ENCODE measurements at regions not wholly inside any gene's neighbourhood (a gene's known extent, or its start where the extent isn't known, plus 50 kb on each side); places are given as distances from the start of the nearest gene placed in this dataset.

DNA sequence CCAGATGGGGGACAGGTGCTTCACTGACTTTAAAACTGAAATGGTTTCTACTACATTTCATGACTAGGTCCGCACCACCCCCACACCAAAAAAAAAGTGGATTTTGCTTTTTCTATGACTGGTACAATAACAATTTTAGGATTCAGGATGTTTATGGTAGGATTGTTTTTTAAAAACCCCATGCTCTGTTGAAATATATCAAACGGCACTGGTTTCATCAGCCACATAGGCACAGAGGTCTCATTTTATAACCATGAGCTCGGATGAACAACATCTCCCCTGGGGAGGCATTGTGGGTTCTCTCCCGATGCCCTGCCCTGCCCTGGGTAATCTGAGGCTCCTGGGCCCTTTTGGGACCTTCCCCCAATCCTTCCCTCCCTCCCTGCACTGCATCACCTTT, 202.7 kb upstream of the KBTBD8 start:
- no peak for FAIRE-seq
- no peak for DNase-seq (ENCODE audit: insufficient read length, low spot score)
- no peak for TF ChIP-seq POLR2A (IDR thresholded peaks at IDR 0.05; ENCODE audit: low read depth, low read length)

DNA sequence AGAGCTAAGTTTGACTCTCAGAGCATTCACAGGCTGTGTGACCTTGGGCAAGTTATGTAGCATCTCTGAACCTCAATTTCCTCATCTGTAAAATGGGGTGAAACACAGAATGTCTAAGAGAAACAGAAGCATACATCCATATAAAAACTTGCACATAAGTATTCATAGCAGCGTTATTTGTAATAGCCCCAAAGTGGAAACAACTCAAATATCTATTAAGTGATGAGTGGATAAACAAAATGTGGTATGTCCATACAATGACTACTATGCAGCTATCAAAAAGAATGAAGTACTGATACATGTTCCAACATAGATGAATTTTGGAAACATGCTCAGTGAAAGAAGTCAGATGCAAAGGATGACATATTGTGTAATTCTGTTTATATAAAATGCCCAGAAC, 201.8 kb upstream of the KBTBD8 start:
- TF ChIP-seq POLR2A (IDR thresholded peaks at IDR 0.05; ENCODE audit: low read depth, low read length) = no peak
- DNase-seq (ENCODE audit: insufficient read length, low spot score) (no peak), FAIRE-seq (no peak)

DNA sequence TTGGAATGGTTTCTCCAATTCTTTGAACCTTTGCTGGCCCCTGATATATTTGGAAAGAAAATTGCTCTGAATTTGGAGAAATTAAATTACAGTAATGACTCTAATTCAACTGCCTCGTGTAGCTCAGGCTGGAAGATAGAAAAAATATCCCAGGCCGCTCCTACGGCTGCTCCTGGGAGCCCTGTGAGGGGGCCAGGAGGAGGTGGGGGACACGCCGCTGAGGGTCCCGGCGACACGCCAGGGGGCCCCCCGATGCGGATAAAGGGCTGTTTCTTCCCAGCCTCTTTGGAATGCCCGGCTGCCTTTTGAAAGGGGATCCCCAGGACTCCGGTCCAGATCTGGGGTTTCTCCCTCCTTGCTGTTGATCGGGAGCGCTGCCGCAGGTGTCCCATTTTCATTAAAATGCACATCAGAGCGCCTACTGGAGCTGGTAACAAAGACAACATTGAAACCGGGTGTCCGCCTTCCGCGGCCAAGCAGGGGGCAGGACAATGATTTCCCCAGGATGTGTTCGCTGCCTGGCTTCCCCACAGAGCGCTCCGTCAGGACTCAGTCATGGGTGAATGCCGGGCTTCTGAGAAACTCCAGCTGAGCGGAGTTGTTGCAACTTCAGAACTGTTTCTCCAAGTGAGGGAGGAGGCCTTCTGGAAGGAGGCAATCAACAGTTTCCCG, 200.1 kb upstream of the KBTBD8 start:
- DNase-seq (ENCODE audit: insufficient read length, low spot score) = no peak
- no peak for FAIRE-seq
- no peak for TF ChIP-seq POLR2A (IDR thresholded peaks at IDR 0.05; ENCODE audit: low read depth, low read length)

DNA sequence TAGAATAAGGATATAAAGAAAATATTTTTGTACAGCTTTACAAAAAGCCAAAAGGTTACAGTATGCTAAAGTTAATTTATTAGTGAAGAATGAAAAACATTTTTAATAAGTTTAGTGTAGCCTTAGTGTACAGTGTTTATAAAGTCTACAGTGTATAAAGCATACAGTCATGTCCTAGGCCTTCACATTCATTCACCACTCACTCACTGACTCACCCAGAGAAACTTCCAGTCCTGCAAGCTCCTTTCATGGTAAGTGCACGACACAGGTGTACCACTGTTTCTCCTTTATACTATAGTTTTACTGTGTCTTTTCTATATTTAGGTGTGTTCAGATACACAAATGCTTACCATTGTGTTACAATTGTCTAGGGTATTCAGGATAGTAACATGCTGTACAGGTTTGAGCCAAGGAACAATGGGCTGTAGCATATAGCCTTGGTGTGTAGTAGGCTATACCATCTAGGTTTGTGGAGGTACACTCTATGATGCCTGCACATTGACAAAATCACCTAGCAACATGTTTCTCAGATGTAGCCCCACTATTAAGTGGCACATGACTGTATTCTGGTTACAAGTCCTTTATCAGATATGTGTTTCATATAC, 197.1 kb upstream of the KBTBD8 start:
- no peak for DNase-seq (ENCODE audit: insufficient read length, low spot score)
- TF ChIP-seq POLR2A (IDR thresholded peaks at IDR 0.05; ENCODE audit: low read depth, low read length) = no peak
- FAIRE-seq = no peak

DNA sequence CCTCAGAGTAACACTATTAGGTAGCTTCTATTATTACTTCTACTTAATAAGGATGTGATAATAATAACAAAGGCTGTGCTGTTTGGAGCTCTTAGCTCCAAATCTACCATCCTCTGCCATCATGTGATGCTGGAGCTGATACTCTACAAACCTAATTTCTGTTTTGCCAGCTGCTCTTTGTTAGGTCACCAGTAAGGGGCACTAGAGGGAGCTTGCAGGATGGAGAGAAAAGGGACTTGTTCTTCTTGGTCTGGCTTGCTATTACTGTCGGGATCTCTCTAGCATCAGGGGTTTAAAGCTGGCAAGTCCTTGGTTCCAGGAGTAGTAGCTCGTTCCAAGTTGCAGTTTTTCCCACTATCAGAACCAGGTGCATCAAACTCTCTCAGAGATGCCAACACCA, 194.9 kb upstream of the KBTBD8 start:
- FAIRE-seq = no peak
- no peak for TF ChIP-seq POLR2A (IDR thresholded peaks at IDR 0.05; ENCODE audit: low read depth, low read length)
- peak; percentile 7 for DNase-seq (ENCODE audit: insufficient read length, low spot score)

DNA sequence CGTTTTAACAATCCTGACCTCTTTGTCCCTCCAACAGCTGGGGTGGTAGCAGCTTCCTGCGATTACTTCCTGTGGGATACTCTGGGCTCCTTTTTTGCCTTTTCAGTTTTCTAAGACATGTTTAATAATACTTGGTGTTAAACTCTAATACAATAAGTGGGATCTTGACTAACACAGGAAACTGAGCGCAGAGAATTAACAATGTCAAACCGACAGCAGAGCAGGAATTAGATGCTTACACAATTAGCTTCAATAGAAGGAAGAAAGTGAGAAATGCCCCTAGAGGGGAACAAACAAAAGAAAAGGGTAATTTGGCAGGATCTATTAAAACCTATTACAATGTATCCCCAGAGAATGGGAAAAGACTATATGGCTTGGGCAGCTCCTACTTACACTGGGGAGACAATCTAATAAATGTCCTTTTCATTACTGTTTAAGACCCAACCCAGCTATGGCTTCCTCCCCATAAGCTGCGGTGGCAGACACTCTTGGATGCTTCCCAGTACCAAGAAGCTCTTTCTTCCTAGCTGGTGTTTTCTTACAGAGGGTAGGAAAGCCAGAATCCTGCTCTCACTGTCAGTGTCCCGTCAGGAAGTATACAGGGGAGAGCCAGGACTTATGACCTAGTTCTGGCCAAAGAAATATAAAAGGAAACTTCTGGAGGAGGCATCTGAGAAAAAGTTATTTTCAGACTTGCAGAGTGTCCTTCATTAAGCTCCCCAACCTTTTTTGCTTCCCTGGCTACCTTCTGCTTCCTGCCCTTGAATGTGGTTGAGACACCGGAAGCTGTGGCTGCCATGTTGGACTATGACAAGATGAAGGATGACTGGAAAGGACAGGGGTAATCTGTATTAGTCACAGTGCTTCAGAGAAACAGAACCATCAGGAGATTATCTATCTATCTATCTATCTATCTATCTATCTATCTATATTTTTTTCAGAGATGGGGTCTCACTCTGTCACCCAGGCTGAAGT, 194.1 kb upstream of the KBTBD8 start:
- TF ChIP-seq POLR2A (IDR thresholded peaks at IDR 0.05; ENCODE audit: low read depth, low read length) = no peak
- FAIRE-seq (no peak), DNase-seq (ENCODE audit: insufficient read length, low spot score) (no peak)

DNA sequence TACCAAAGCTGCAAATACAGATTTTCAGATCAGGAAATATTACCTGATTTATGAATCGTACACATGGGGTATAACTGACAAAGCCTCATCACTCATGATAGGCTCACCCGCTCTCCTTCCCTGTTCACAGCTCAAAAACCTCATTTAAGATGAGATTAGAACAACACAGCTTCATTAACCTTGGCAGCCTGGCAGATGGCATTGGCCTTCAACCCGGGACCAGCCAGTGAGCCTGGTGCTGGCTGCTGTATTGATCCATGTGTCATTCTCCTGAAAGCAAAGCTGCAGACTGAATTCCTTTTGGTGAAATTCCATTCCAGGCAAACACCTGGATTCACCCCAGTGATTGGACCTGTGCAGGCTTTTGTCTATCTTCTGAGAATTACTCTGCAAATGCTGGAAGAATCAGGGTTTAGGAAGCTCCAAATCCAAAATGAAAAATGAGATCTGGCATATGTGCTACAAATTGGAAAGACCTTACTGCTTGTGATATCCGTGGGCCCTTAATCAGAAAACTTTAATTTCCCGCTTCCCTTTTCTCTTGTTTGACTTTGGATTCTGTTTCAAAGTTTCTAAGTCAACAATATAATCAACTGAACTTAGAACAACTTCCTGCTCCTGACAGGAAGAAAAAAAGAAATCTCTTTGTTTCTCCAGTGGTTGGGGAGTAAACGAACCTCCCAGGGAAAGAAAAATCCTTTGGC, 189.1 kb upstream of the KBTBD8 start:
- DNase-seq (ENCODE audit: insufficient read length, low spot score) (no peak), FAIRE-seq (no peak)
- TF ChIP-seq POLR2A (IDR thresholded peaks at IDR 0.05; ENCODE audit: low read depth, low read length) = no peak

DNA sequence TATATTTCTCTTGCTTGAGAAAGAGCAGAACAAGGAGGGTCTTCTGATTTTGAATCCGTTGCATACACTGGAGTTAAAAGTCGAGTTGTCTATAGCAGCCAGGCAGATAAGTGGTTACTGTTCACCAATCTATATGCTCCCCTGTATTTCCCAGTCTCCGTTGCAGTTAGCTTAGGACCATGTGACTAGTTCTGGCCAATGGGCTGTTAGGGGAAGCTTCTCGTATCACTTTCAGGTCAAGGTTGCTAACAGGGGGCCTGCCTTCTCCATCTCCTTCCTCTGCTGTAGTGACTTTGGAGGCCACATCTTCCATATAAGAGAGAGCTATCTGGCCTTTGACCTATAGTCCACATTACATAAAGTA, 188.5 kb upstream of the KBTBD8 start:
- no peak for TF ChIP-seq POLR2A (IDR thresholded peaks at IDR 0.05; ENCODE audit: low read depth, low read length)
- no peak for DNase-seq (ENCODE audit: insufficient read length, low spot score)
- no peak for FAIRE-seq

DNA sequence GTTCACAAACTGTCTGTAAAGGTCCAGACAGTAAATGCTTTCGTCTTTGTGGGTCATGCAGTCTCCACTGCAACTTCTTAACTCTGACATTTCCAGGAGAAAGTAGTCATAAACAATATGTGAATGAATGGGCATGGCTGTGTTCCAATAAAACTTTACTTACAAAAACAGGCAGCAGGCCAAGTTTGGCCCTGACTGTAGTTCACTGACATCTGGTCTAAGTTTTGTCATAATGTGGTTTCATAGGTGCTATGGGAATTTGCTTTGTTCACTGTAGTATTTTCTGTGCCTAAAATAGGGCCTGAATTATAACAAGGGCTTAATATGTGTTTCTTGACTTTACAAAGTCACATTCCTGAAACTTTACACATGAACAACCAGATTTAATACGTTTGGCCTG, 186.0 kb upstream of the KBTBD8 start:
- DNase-seq (ENCODE audit: insufficient read length, low spot score) (no peak), FAIRE-seq (peak; percentile 71)
- no peak for TF ChIP-seq POLR2A (IDR thresholded peaks at IDR 0.05; ENCODE audit: low read depth, low read length)

DNA sequence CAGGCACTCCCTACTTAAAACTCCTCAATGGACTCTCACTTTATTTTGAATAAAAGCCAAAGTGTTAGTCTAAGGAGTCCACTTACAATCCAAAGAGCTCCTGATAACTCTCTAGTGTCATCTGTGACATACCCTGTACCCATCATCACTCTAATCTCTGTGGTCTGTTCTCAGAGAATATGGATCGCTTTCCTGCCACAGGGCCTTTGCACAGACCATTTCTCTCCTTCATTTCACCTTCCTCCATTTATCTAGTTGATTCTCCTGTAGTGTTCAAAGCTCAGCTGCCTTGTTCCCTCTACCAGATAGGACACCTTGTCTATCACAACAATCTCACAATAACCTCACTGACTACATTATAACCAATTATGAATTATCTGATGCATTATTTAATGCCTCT, 185.4 kb upstream of the KBTBD8 start:
- TF ChIP-seq POLR2A (IDR thresholded peaks at IDR 0.05; ENCODE audit: low read depth, low read length) = no peak
- FAIRE-seq = no peak
- no peak for DNase-seq (ENCODE audit: insufficient read length, low spot score)

DNA sequence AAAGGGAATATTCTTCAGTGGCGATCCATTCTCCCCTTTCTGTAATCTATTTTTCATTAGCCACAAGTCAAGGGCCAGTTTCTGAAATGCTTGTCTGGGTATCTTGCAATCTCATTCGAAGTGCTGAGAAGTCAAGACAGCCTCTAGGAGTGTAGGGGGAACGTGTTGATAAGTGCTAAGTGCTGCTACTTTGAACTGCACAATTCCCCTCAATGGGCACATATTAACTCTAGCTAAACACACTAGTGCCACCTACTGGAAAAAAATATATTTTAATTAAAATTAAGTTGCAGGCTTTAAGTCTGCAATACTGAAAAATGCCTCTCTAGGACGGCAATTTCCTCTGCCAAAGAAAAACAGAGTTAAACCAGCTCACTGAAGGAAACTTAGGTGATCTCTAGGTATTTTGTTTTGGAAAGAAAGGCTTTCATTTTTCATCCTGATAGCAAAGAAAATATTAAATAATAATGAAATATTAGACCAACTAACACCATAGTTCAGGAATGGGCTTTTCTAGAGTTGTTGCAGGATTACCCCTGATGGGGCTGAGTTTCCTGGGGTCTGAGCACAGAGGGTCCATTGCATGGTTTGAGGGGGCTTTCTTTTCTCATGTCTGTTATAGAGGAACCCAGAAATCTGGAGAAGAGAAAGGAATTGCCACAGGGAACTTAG, 181.9 kb upstream of the KBTBD8 start:
- TF ChIP-seq POLR2A (IDR thresholded peaks at IDR 0.05; ENCODE audit: low read depth, low read length) = no peak
- DNase-seq (ENCODE audit: insufficient read length, low spot score) = peak; percentile 10
- no peak for FAIRE-seq

DNA sequence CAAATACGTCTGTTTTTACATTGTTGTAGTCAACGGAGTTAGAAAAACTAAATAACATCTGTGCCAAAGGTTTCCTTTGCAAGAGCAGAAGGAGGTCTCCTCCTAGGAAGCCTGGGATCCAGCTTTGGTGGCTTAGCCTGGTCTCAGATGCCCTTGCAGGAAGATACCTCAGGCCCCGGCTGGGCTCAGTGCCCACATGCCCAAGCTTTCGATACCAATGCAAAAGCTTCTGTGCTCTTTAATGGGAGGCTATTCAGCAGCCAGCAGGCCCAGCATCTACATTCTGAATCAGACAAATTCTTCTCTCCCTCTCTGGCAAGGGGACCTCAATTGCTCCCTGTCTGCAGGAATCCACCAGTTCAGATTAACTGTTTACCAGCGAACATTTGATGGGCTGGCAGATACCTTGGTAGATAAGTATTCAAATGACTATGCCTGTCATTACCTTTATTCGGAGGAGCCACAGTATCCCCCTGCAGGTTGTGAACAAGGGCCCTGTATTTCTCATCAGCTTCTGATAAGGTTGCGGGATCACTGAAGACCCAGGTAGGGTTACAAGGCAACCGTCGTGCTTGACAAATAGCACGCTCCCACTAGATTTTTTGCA, 180.1 kb upstream of the KBTBD8 start:
- TF ChIP-seq POLR2A (IDR thresholded peaks at IDR 0.05; ENCODE audit: low read depth, low read length) = no peak
- DNase-seq (ENCODE audit: insufficient read length, low spot score) = no peak
- no peak for FAIRE-seq

DNA sequence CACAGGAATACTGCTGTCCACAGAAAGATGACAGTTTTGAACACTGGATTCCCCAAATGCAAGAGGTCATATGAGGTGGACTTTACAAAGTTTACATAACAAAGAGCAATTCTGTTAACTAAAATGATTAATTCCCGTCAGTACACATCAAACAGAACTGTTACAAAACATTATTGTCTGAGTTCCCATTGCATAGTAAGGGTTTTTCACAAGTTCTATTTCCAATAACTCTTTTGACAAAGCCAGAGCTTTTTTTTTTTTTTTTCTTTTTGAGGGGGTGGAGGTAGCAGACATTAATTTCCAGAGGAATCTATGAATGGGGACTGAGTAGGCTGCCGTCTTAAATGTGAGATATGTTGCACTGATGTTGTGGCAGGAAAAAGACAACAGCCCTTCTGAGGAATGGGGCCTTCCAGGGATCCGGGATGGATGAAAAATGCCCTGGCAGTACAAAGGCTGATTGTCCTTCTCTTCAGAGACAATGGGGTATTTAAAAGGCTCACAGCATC, 178.1 kb upstream of the KBTBD8 start:
- DNase-seq (ENCODE audit: insufficient read length, low spot score) (no peak), FAIRE-seq (no peak)

More for the DNA sequence above, 178.1 kb upstream of the KBTBD8 start:
- no peak for TF ChIP-seq POLR2A (IDR thresholded peaks at IDR 0.05; ENCODE audit: low read depth, low read length)

Measured in H54 (cell line).